Vagina (tissue), 2 donors: ENCODE measurements at regions not wholly inside any gene's neighbourhood (a gene's known extent, or its start where the extent isn't known, plus 50 kb on each side); places are given as distances from the start of the nearest gene placed in this dataset.

Source experiments
- CTCF ChIP-seq, 3 experiments: fragments of 450-650 bp in 2 of 3; fragments of 200-600 bp in 1 of 3; sonication (generic) in 1 of 3; IDR thresholded peaks; one replicate each; pipeline ENCODE4 v1.5.1; 2017 to 2019; ENCODE audit warnings: antibody characterized with exemption in 3 of 3, mild to moderate bottlenecking in 2 of 3, moderate library complexity in 2 of 3
- POLR2A ChIP-seq, 2 donors: fragments of 450-650 bp; IDR thresholded peaks; one replicate each; pipeline ENCODE4 v1.6.1; 2017; ENCODE audit warnings: antibody characterized with exemption in 2 of 2, mild to moderate bottlenecking in 2 of 2, moderate library complexity in 2 of 2
- POLR2AphosphoS5 ChIP-seq, 2 donors: sonication (generic); formaldehyde crosslinking; IDR thresholded peaks; one replicate each; pipeline ENCODE4 v1.9.0; 2017; ENCODE audit warnings: antibody characterized with exemption in 2 of 2, mild to moderate bottlenecking in 2 of 2, low read depth in 1 of 2; ENCODE audit not compliant: insufficient read depth in 1 of 2

- no peak for TF ChIP-seq CTCF (IDR thresholded peaks at IDR 0.05)
- TF ChIP-seq POLR2AphosphoS5 (IDR thresholded peaks at IDR 0.05; ENCODE audit: insufficient read depth in 1 of 2, low read depth in 1 of 2): no peak
- TF ChIP-seq POLR2A (IDR thresholded peaks at IDR 0.05): no peak
These were observed 357.9 kb upstream of the TSHZ2 start for GRCh38 chr20:52614051-52614863.
